Loucy (cell line): ENCODE measurements at regions not wholly inside any gene's neighbourhood (a gene's known extent, or its start where the extent isn't known, plus 50 kb on each side); places are given as distances from the start of the nearest gene placed in this dataset.

ENCODE experiments used
- EZH2phosphoT487 ChIP-seq: fragments of 200-600 bp; IDR thresholded peaks from 2 replicates; pipeline ENCODE4 v1.6.1; 2018; ENCODE audit warnings: antibody characterized with exemption, mild to moderate bottlenecking, moderate library complexity, borderline replicate concordance
- TF ChIP-seq, protein P1 (sequence below): fragments of 200-600 bp; sonication (generic); conservative IDR thresholded peaks from 2 replicates; pipeline ENCODE4 v1.5.1; 2014; ENCODE audit warnings: mild to moderate bottlenecking, antibody characterized with exemption, low read length

DNA sequence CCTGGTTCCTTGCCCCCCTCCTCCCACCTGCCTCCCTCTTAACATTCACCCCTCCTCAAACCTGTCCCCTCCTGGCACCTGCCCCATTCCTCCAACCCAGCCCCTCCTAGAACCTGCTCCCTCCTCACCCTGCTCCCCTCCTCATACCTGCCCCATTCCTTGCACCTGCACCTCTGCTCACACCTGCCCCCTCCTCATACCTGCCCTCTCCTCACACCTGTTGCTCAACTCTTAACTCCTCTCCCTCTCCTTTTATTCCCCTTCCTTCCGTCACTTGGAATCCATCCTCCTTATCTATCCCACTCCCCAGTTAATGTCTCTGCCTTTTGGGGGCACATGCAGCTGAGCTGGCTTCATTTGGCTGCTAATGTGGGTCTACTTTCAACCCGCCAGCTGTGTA is 712.1 kb downstream of the MTRR start:
- TF ChIP-seq, protein P1, sequence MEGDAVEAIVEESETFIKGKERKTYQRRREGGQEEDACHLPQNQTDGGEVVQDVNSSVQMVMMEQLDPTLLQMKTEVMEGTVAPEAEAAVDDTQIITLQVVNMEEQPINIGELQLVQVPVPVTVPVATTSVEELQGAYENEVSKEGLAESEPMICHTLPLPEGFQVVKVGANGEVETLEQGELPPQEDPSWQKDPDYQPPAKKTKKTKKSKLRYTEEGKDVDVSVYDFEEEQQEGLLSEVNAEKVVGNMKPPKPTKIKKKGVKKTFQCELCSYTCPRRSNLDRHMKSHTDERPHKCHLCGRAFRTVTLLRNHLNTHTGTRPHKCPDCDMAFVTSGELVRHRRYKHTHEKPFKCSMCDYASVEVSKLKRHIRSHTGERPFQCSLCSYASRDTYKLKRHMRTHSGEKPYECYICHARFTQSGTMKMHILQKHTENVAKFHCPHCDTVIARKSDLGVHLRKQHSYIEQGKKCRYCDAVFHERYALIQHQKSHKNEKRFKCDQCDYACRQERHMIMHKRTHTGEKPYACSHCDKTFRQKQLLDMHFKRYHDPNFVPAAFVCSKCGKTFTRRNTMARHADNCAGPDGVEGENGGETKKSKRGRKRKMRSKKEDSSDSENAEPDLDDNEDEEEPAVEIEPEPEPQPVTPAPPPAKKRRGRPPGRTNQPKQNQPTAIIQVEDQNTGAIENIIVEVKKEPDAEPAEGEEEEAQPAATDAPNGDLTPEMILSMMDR = no peak
- no peak for TF ChIP-seq EZH2phosphoT487
